GM21825 (cell line): ENCODE measurements at regions not wholly inside any gene's neighbourhood (a gene's known extent, or its start where the extent isn't known, plus 50 kb on each side); places are given as distances from the start of the nearest gene placed in this dataset.
"Not testable (repeated sequence)": the region's sequence is repeated elsewhere in the genome, so short reads cannot be mapped to it uniquely, and the experiment has no call there.

ENCODE experiments used
- ATAC-seq: cut with Tn5 transposase; IDR thresholded peaks from one replicate; pipeline ENCODE4 v1.9.1; 2021; ENCODE audit warnings: mild to moderate bottlenecking, moderate library complexity; ENCODE audit not compliant: unreplicated experiment

DNA sequence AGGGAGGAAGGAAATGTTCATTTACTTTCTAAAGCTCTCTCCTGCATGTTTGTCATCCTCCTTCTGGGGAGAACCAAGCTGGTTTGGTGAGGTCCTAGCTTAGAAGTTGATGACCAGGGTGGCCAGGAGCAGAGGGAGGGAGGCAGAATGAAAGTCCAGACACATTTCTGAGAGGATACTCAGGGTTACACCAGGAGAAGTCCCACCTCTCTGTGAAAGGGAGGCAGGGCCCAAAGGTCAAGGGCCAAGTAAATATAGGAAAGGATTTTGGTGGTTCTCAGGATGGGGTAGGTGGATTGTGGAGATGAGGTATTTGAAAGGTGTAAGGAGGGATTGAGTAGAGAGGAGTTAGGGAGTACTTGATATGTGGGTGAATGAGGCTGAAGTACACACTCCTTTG, 58.0 kb upstream of the FBXO11 start:
- no peak for ATAC-seq

- ATAC-seq: no peak
Measured at GRCh38 chr2:47964722-47965434, 58.6 kb upstream of the FBXO11 start.

- ATAC-seq: not testable (repeated sequence)
Measured at GRCh38 chr2:47976728-47977127, 70.4 kb upstream of the FBXO11 start.

DNA sequence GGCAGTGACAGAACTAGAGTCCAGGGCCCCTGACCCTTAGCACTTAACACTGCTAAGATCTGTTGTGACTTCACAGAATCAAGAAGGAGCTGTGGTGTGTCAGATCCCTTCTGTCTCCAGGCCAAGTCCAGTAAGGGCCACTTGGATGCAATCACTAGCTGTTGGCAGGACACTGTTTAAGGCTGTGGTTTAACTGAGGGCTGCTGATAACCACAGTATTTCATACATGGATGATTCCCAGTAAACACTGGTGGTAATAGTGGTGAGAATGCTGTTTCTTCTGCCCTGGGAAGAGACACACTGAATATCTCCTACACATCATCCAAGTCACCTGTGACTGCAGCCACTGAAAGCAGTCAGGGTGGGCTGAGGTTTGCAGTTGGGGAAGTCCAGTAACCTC, 77.7 kb upstream of the FBXO11 start:
- ATAC-seq: no peak

GRCh38 chr2:47990503-47990902, 84.2 kb upstream of the FBXO11 start:
- ATAC-seq: no peak

- no peak for ATAC-seq
Measured at GRCh38 chr2:47992671-47993070, 86.4 kb upstream of the FBXO11 start.

DNA sequence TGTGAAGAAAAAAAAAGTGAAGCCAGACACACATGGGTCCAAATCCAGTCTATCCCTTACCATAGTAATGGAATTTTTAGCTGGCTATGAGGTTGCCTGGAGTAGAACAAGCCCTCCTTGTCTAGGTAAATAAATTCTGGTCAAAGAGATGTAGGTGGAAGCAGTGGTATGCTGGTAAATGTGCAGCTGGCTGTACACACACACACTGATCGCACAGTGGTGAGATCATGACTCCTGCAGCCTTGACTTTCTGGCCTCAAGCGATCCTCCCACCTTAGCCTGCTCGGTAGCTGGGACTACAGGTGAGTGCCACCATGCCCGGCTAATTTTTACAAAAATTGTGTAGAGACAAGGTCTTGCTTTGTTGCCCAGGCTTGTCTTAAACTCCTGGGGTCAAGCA, 90.5 kb upstream of the FBXO11 start:
- no peak for ATAC-seq

- ATAC-seq: no peak
Measured at GRCh38 chr2:47999512-47999911, 93.2 kb upstream of the FBXO11 start.

DNA sequence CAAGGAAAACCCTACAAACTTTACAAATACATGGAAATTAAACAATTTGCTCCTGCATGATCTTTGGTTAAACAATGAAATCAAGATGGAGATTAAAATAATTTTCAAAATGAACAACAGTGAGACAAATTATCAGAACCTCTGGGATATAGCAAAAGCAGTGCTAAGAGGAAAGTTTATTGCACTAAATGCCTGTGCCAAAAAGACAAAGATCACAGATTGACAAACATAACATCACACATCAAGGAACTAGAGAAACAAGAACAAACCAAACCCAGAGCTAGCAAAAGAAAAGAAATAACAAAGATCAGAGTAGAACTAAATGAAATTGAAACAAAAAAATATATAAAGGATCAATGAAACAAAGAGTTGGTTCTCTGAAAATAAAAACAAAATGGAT, 95.2 kb upstream of the FBXO11 start:
- ATAC-seq: no peak

DNA sequence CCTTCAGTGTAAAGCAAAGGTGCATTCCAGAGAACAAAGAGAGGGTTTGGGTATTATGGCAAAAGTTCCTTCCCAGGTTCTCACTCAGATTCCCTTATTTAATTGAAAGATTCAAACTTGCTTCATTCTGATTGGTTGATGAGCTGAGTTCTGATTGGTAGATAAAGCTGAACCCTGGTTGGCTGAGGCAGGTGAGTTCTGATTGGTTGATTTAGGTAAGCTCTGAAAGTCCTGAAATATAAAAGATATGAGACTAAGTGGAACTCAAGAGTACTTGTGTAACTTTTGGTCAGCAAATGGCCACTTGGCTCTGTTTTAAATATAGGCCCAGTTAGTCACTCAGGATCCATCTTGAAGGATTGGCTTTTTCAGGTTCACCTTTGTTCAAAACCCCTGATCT, 99.8 kb upstream of the FBXO11 start:
- no peak for ATAC-seq

DNA sequence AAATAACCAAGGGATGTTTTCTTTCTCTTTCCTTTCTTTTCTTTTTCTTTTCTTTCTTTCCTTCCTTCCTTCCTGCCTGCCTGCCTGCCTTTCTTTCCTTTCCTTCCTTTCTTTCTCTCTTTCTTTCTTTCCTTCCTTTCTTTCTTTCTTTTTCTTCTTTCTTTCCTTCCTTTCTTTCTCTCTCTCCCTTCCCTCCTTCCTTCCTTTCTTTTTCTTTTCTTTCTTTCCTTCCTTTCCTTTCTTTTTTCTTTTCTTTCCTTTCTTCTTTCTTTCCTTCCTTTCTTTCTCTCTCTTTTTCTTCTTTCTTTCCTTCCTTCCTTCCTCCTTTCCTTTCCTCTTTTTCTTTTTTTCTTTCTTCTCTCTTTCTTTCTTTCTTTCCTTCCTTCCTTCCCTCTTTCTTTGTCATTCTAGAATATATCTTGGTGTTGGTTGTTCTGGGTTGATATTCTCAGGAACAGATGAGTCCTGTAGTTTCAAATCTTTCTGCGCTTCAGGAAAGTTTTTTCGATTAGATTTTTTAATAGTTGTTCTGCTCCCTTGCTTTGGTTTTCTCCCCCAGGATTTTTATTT, 101.5 kb upstream of the FBXO11 start:
- ATAC-seq: no peak

DNA sequence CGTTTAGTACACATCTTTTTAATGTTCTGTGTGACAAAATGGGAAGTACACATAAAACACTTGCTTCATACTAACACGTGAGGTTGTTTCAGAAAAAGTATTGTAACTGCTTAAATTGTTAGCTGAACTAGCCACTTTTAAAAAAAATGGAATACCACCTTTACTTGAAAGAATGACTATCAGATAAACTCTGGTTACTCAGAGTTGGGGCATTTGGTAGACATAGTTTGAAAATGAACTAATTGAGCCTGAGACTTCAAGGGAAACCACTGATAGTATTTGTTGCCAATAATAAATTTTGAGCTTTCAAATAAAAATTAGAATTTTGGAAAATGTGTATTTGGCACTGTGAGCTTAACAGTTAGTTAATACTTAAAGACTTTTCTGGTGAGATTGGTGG, 103.0 kb upstream of the FBXO11 start:
- no peak for ATAC-seq

- no peak for ATAC-seq
Measured at GRCh38 chr2:48015421-48015820, 109.1 kb upstream of the FBXO11 start.

GRCh38 chr2:48016225-48017019, 110.1 kb upstream of the FBXO11 start:
- no peak for ATAC-seq

DNA sequence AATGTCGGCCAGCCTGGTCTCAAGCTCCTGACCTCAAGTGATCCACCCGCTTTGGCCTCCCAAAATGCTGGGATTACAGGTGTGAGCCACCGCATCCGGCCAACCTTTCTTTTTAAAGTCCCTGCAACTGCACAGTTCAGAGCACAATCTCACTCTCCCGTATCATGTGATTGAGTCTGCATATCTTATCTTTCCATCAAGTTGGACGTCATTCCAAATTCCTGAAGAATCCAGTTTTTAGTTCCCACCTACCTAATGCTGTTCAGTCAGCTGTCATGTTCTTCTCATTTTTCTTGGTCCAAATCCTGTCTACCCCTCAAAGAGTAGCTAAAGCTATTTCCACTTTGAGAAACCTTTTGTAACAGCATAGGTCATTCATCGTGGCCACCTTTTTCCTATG, 110.8 kb upstream of the FBXO11 start:
- ATAC-seq: no peak

DNA sequence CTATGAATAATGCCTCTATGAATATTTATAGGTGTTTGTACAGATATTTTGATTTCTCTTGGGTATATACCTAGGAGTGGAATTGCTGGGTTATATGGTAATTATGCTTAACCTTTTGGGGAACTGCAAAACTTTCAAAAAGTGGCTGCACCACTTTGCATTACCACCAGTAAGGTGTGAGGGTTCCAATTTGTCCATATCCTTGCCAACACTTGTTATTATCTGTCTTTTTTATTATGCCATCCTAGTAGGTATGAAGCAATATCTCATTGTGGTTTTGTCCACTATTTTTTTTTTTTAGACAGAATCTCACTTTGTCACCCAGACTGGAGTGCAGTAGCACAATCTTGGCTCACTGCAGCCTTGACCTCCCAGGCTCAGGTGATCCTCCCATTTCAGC, 112.2 kb upstream of the FBXO11 start:
- ATAC-seq: no peak

GRCh38 chr2:48026865-48027264, 120.6 kb upstream of the FBXO11 start:
- no peak for ATAC-seq

- no peak for ATAC-seq
Measured at GRCh38 chr2:48032765-48033164, 126.5 kb upstream of the FBXO11 start.

GRCh38 chr2:48034295-48034694, 128.0 kb upstream of the FBXO11 start:
- no peak for ATAC-seq

- ATAC-seq: no peak
Measured at GRCh38 chr2:48036312-48036711, 130.0 kb upstream of the FBXO11 start.

DNA sequence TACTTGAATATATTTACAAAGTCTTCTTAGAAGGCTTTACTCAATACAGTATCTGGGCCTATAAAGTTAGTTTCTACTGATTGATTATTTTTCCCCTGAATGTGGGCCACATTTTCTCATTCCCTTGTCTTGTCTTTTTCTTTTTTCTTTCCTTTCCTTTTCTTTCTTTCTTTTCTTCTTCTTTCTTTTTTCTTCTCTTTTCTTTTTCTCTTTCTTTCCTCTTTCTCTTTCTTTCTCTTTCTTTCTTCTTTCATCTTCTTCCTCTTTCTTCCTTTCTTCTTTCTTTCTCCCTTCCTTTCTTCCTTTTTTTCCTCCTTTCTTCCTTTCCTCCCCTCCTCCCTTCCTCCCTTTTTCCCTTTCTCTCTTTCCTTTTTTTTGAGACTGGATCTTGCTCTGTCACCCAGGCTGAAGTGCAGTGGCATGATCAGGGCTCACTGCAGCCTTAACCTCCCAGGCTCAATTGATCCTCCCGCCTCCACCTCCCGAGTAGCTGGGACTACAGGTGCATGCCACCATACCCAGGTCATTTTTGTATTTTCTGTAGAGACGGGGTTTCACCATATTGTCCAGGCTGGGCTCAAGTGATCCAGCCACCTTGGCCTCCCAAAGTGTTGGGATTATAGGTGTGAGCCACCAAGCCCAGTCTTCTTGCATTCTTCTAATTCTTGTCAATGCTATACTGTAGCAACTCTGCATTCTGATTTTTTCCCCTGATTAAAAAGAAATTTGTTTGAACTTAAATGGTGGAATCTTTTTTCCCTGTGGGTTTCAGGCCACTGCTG, 133.1 kb upstream of the FBXO11 start:
- no peak for ATAC-seq
